B cell (primary cell): ENCODE measurements at regions not wholly inside any gene's neighbourhood (a gene's known extent, or its start where the extent isn't known, plus 50 kb on each side); places are given as distances from the start of the nearest gene placed in this dataset.

Source experiments
- ATAC-seq: fragments of 200-7000 bp; cut with Tn5 transposase; one replicate; pipeline ENCODE4 v1.10.0; 2021; ENCODE audit warnings: low read depth, mild to moderate bottlenecking, moderate number of reproducible peaks, moderate library complexity
- CTCF ChIA-PET: fragments of 350-600 bp; sonication (Branson Sonifier 250); formaldehyde crosslinking; loops from one replicate; lab custom pipeline; 2021; ENCODE audit warnings: antibody characterized with exemption, inconsistent platforms; lab: Charles Lee
- POLR2A ChIA-PET: fragments of 350-600 bp; sonication (Branson Sonifier 250); formaldehyde crosslinking; loops from one replicate; lab custom pipeline; 2021; ENCODE audit warnings: antibody characterized with exemption; lab: Charles Lee
- DNase-seq: peaks from one replicate; pipeline ENCODE4 v3.0.0; 2013
- H2AFZ ChIP-seq: 2 replicates; pipeline ENCODE4 v1.6.1; 2012; ENCODE audit warnings: mild to moderate bottlenecking, low read depth, low read length; ENCODE audit not compliant: insufficient read depth, poor library complexity, severe bottlenecking
- H3K27ac ChIP-seq, 2 donors: 1 replicate in 1 of 2; 2 replicates in 1 of 2; pipeline ENCODE4 v1.5.1; 2012 to 2013; ENCODE audit warnings: low read length in 2 of 2, mild to moderate bottlenecking in 2 of 2, moderate library complexity in 1 of 2
- H3K27me3 ChIP-seq, 4 experiments: fragments of 200-600 bp in 1 of 4; sonication (generic) in 1 of 4; replicated peaks in 1 of 4; 1 replicate in 2 of 4; 2 replicates in 2 of 4; pipeline versions ENCODE4 v1.6.1 to v1.7.0; 2013 to 2016; ENCODE audit warnings: low read length in 3 of 4, mild to moderate bottlenecking in 2 of 4, mixed read lengths in 1 of 4, moderate library complexity in 1 of 4; ENCODE audit not compliant: insufficient read depth in 4 of 4, control insufficient read depth in 3 of 4; ENCODE audit errors: control extremely low read depth in 1 of 4
- H3K36me3 ChIP-seq, 2 experiments: replicated peaks in 1 of 2; 1 replicate in 1 of 2; 2 replicates in 1 of 2; pipeline versions ENCODE4 v1.6.1 to v1.7.1; 2013; ENCODE audit warnings: low read length in 1 of 2; ENCODE audit not compliant: insufficient read depth in 2 of 2, control insufficient read depth in 1 of 2; ENCODE audit errors: control extremely low read depth in 1 of 2, extremely low read depth in 1 of 2
- H3K4me1 ChIP-seq, 2 donors: fragments of 200-600 bp in 1 of 2; sonication (generic) in 1 of 2; 1 replicate in 1 of 2; 2 replicates in 1 of 2; pipeline versions ENCODE4 v1.5.1 to v1.6.1; 2013 to 2017; ENCODE audit warnings: low read length in 2 of 2; ENCODE audit not compliant: control insufficient read depth in 2 of 2, insufficient read depth in 2 of 2
- H3K4me2 ChIP-seq: replicated peaks from 2 replicates; pipeline ENCODE3; 2012; ENCODE audit warnings: mild to moderate bottlenecking, low read depth, low read length; ENCODE audit not compliant: poor library complexity, severe bottlenecking
- H3K4me3 ChIP-seq, 5 experiments: fragments of 200-600 bp in 1 of 5; sonication (generic) in 1 of 5; 1 replicate in 3 of 5; 2 replicates in 2 of 5; pipeline versions ENCODE4 v1.5.1 to v1.7.0; 2011 to 2016; ENCODE audit warnings: low read length in 4 of 5, mild to moderate bottlenecking in 4 of 5, low read depth in 2 of 5, control low read depth in 1 of 5, moderate library complexity in 1 of 5; ENCODE audit not compliant: insufficient read depth in 1 of 5; ENCODE audit errors: control extremely low read depth in 1 of 5, extremely low read depth in 1 of 5
- H3K79me2 ChIP-seq: fragments of 200-600 bp; sonication (generic); one replicate; pipeline ENCODE4 v1.6.0; 2016; ENCODE audit warnings: low read length; ENCODE audit not compliant: control insufficient read depth, insufficient read depth
- H3K9ac ChIP-seq: fragments of 200-600 bp; sonication (generic); 2 replicates; pipeline ENCODE4 v1.6.1; 2017; ENCODE audit warnings: mild to moderate bottlenecking, low read length, moderate library complexity
- H3K9me3 ChIP-seq, 3 donors: one replicate each; pipeline versions ENCODE4 v1.6.1 to v1.7.1; 2013; ENCODE audit warnings: low read length in 2 of 3; ENCODE audit not compliant: control insufficient read depth in 2 of 3, insufficient read depth in 1 of 3; ENCODE audit errors: control extremely low read depth in 1 of 3
- H4K20me1 ChIP-seq: 2 replicates; pipeline ENCODE4 v1.6.0; 2012; ENCODE audit warnings: mild to moderate bottlenecking, low read length; ENCODE audit not compliant: insufficient read depth, control insufficient read depth, poor library complexity, severe bottlenecking
- H3K27ac Mint-ChIP-seq: one replicate; pipeline ENCODE4 v1.8.0; 2021; ENCODE audit warnings: mixed read lengths
- H3K27me3 Mint-ChIP-seq: one replicate; pipeline ENCODE4 v1.8.0; 2021; ENCODE audit warnings: mixed read lengths
- H3K4me1 Mint-ChIP-seq: one replicate; pipeline ENCODE4 v1.8.0; 2021; ENCODE audit warnings: mixed read lengths
- H3K4me3 Mint-ChIP-seq: one replicate; pipeline ENCODE4 v1.8.0; 2021; ENCODE audit warnings: mixed read lengths
- H3K9me3 Mint-ChIP-seq: one replicate; pipeline ENCODE4 v1.8.0; 2022; ENCODE audit warnings: mixed read lengths; ENCODE audit not compliant: insufficient read depth
- CTCF ChIP-seq: fragments of 200-600 bp; IDR thresholded peaks from one replicate; pipeline ENCODE4 v1.8.0; 2022; ENCODE audit warnings: antibody characterized with exemption, mild to moderate bottlenecking
- EZH2 ChIP-seq: IDR thresholded peaks from 2 replicates; pipeline ENCODE4 v1.6.1; 2012; ENCODE audit warnings: borderline replicate concordance, low read depth, mild to moderate bottlenecking, moderate library complexity, low read length; ENCODE audit not compliant: insufficient read depth, poor library complexity, severe bottlenecking
- WGBS: methylation state at CpG from one replicate; pipeline ENCODE4 v1.1.5; 2013; ENCODE audit warnings: missing lambda C conversion rate; ENCODE audit not compliant: insufficient coverage; 5-methylcytosine and 5-hydroxymethylcytosine counted together
- intact Hi-C: fragments of 100-400 bp; cut with micrococcal nuclease; formaldehyde crosslinking; loops from one replicate; pipeline ENCODE4 v1.10.0; 2022

GRCh38 chr4:189221691-189222090, 719.0 kb upstream of the FRG1 start:
- no peak for TF ChIP-seq CTCF
- TF ChIP-seq EZH2, result no peak
- H3K9me3 Mint-ChIP-seq, result no peaks in the 10 kb centered on the region
- POLR2A ChIA-PET, result no interaction called here

GRCh38 chr4:189228726-189229125, 711.9 kb upstream of the FRG1 start:
- H2AFZ ChIP-seq, result no peak overlapping the region

More at GRCh38 chr4:189221691-189222090, 719.0 kb upstream of the FRG1 start:
- no peak for ATAC-seq
- Histone ChIP-seq H3K27me3 (no peaks in the 10 kb centered on the region), H4K20me1 (no peaks in the 10 kb centered on the region), H3K4me3 (no peak overlapping the region), H3K4me2 (no peak overlapping the region), H3K9ac (no peak overlapping the region), H3K36me3 (no peaks in the 10 kb centered on the region), H3K4me1 (no peaks in the 10 kb centered on the region), H3K9me3 (peaks cover 0 to 2% (median 0%) of the 10 kb centered on the region in 3 donors), H2AFZ (no peak overlapping the region), H3K79me2 (no peaks in the 10 kb centered on the region), H3K27ac (no peak overlapping the region)
- Mint-ChIP-seq H3K27ac (no peak overlapping the region), H3K27me3 (no peaks in the 10 kb centered on the region), H3K4me1 (no peaks in the 10 kb centered on the region), H3K4me3 (no peak overlapping the region)
- WGBS, result no CpG with 5 or more reads among the region's 4 CpGs
- CTCF ChIA-PET, result no interaction called here
- intact Hi-C loops, result no loop called here
- DNase-seq, result no peak

More at GRCh38 chr4:189228726-189229125, 711.9 kb upstream of the FRG1 start:
- Histone ChIP-seq H3K27me3 (no peaks in the 10 kb centered on the region), H3K4me2 (no peak overlapping the region), H3K4me1 (no peaks in the 10 kb centered on the region), H3K9me3 (peaks cover 0 to 4% (median under 1%) of the 10 kb centered on the region in 3 donors), H3K79me2 (no peaks in the 10 kb centered on the region), H3K4me3 (no peak overlapping the region), H3K36me3 (no peaks in the 10 kb centered on the region), H4K20me1 (no peaks in the 10 kb centered on the region), H3K9ac (no peak overlapping the region), H3K27ac (no peak overlapping the region)
- Mint-ChIP-seq H3K4me3 (no peak overlapping the region), H3K9me3 (no peaks in the 10 kb centered on the region), H3K27me3 (no peaks in the 10 kb centered on the region), H3K27ac (no peak overlapping the region), H3K4me1 (no peaks in the 10 kb centered on the region)
- ChIA-PET POLR2A (no interaction called here), CTCF (no interaction called here)
- intact Hi-C loops, result no loop called here
- no peak for DNase-seq
- no CpG with 5 or more reads among the region's 1 CpG for WGBS
- TF ChIP-seq CTCF (no peak), EZH2 (no peak)
- ATAC-seq, result no peak
